Retinal pigment epithelial cell (primary cell): ENCODE measurements at regions not wholly inside any gene's neighbourhood (a gene's known extent, or its start where the extent isn't known, plus 50 kb on each side); places are given as distances from the start of the nearest gene placed in this dataset.
A peak's percentile ranks its signal among the peaks of the same experiment; 100 is the strongest.

Experiments used
- DNase-seq: peaks from one replicate; pipeline ENCODE4 v3.0.0-alpha.2; 2010; ENCODE audit warnings: low read depth
- H3K4me3 ChIP-seq: 2 replicates; pipeline ENCODE4 v1.5.1; 2011; ENCODE audit warnings: mild to moderate bottlenecking, low read length, control low read depth, moderate library complexity
- TF ChIP-seq, protein P1 (sequence below): conservative IDR thresholded peaks from 2 replicates; pipeline ENCODE4 v1.5.1; 2011; ENCODE audit warnings: low read depth, low read length, control low read depth, inconsistent platforms

DNA sequence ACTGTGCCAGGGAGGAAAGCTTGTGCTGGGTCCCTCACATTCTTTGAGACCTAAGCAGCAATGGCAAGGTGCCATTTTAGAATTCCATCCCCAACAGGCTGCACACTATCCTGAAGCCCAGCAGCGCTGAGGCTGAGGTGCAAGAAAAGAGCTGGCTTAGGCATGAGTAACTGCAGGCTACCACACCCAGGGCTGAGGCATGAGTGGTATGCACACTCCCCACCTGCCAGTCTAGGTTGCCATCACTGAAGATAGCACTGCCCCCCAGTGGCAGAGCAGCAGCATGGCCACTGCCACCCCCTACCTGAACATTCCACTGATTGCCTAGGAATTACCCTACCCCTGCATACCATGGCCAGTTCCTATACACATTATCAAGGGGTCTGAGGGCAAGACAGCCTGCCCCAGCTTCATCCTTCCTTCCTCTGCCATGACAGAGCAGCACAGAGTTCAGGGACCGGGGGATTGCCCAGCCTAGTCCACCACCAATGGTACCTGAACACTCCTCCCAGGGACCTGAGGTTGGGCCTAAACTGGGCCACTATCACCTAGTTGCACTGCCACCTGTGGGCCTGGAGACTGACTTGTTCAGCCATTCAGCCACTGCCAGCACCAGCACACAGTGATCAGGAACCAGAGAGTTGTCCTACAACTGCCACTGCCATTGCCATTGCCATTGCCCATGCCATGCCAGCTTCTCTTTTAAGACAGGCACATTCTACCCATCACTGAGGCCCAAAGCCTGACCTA, 129.8 kb downstream of the SATB1 start:
- peak; percentile 96 for DNase-seq
- no peak overlapping the region for H3K4me3 ChIP-seq
- TF ChIP-seq, protein P1, sequence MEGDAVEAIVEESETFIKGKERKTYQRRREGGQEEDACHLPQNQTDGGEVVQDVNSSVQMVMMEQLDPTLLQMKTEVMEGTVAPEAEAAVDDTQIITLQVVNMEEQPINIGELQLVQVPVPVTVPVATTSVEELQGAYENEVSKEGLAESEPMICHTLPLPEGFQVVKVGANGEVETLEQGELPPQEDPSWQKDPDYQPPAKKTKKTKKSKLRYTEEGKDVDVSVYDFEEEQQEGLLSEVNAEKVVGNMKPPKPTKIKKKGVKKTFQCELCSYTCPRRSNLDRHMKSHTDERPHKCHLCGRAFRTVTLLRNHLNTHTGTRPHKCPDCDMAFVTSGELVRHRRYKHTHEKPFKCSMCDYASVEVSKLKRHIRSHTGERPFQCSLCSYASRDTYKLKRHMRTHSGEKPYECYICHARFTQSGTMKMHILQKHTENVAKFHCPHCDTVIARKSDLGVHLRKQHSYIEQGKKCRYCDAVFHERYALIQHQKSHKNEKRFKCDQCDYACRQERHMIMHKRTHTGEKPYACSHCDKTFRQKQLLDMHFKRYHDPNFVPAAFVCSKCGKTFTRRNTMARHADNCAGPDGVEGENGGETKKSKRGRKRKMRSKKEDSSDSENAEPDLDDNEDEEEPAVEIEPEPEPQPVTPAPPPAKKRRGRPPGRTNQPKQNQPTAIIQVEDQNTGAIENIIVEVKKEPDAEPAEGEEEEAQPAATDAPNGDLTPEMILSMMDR = peak; percentile 96

DNA sequence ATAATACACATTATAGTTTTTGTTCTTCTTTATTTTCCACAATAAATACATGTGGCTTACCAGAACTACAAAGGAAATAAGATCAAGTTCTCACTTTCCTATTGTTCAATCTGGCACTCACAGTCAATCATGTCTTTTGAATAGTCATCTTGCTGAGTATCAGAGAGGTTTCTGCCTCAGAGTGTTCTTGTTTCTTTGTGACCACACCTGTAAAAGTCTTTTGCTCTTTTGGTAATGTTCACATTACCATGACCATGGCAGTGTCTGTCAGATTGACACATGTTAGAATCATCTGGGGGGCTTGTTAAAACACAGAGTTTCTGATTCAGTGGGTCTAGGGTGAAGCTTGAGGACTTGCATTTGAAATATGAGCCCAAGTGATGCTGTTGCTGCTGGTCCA, 135.0 kb downstream of the SATB1 start:
- TF ChIP-seq, protein P1 = no peak
- DNase-seq = no peak
- no peak overlapping the region for H3K4me3 ChIP-seq

GRCh38 chr3:18288243-18288642, 136.9 kb downstream of the SATB1 start:
- no peak for DNase-seq
- TF ChIP-seq, protein P1 = no peak
- H3K4me3 ChIP-seq = no peak overlapping the region

DNA sequence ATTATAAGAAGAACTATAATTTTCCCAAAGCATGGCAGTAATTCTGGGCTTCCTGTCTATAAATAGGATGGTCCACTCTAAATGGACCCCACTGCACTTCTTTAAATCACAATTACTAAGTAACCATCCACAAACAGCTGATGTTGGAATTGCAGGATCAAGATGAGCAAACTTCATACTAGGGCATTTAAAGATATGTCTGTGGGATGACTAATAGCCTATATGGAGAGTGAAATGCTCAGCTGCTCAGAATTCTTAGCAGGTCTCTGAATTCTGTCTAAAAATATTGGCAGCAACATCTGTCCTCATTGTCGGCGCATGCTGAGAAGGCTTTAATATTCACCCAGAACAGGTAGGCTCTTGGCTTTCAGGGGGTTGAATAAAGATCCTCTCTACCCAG, 140.4 kb downstream of the SATB1 start:
- H3K4me3 ChIP-seq = no peak overlapping the region
- TF ChIP-seq, protein P1 = no peak
- DNase-seq = no peak

GRCh38 chr3:18283680-18284079, 141.5 kb downstream of the SATB1 start:
- TF ChIP-seq, protein P1 = no peak
- no peak overlapping the region for H3K4me3 ChIP-seq
- DNase-seq = no peak

DNA sequence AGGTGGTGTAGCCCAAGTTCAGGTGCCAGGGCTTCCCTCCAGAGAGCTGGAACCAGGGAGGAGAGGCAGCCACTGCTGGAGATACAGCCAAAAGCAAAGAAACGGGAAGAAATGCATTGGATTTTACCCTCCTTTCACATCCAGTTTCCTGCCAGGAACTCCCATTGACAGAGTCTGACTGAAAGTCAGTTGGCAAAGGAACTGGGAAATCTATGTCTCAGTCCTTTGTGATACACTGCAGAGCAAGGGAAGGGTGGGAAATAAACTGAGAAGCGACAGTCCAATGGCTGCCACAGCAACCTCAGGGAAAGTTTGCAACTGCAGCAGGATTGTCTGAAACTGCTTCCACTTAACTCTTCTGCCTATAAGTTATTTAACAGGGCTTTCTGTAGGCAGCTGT, 142.6 kb downstream of the SATB1 start:
- TF ChIP-seq, protein P1 = no peak
- DNase-seq = no peak
- no peak overlapping the region for H3K4me3 ChIP-seq

DNA sequence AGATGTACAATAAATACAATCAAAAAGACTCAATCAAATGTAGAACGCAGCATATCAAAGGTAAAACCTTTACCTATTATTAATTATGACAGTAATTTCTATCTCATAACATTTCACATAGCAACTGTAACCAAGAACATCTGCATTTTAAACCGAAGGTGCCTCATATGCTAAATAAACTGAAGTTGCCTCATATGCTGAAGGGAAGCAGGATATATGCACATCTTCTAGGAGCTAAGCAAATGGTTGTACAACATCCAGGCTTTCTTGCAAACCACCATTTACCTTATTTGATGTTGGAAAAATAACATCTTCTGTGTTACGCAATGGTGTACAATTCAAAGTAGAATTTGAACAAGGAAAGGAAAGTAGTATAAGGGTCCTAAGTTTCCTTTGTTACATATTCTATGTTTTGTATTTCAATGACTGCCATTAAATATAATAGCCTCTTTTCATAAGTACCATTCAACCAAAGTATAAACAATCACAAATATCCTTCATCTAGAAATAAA, 145.9 kb downstream of the SATB1 start:
- H3K4me3 ChIP-seq = no peak overlapping the region
- no peak for DNase-seq
- TF ChIP-seq, protein P1 = no peak
